ENCODE measurements at regions not wholly inside any gene's neighbourhood (a gene's known extent, or its start where the extent isn't known, plus 50 kb on each side); places are given as distances from the start of the nearest gene placed in this dataset.

GRCh38 chr2:11056614-11057013 lies 98.7 kb upstream of the SLC66A3 start:
- no peak overlapping the region for H3K4me3 Mint-ChIP-seq
- no peaks in the 10 kb centered on the region for H3K4me1 Mint-ChIP-seq (ENCODE audit: low read depth)
- no peak overlapping the region for H3K27ac Mint-ChIP-seq
- H3K36me3 Mint-ChIP-seq (ENCODE audit: low read depth): peaks cover 2% of the 10 kb centered on the region
- peaks cover 12% of the 10 kb centered on the region for H3K9me3 Mint-ChIP-seq
- H3K27me3 Mint-ChIP-seq (ENCODE audit: low read depth): peaks cover 12% of the 10 kb centered on the region

GRCh38 chr2:11057031-11057430 lies 98.2 kb upstream of the SLC66A3 start:
- Mint-ChIP-seq H3K4me3 (no peak overlapping the region), H3K36me3 (ENCODE audit: low read depth) (peaks cover 2% of the 10 kb centered on the region), H3K27me3 (ENCODE audit: low read depth) (peaks cover 12% of the 10 kb centered on the region), H3K9me3 (peaks cover 12% of the 10 kb centered on the region), H3K4me1 (ENCODE audit: low read depth) (no peaks in the 10 kb centered on the region), H3K27ac (no peak overlapping the region)

GRCh38 chr2:11058129-11058528 lies 97.1 kb upstream of the SLC66A3 start:
- Mint-ChIP-seq H3K4me1 (ENCODE audit: low read depth) (no peaks in the 10 kb centered on the region), H3K27ac (no peak overlapping the region), H3K27me3 (ENCODE audit: low read depth) (peaks cover 12% of the 10 kb centered on the region), H3K4me3 (no peak overlapping the region), H3K36me3 (ENCODE audit: low read depth) (peaks cover 2% of the 10 kb centered on the region), H3K9me3 (peaks cover 12% of the 10 kb centered on the region)

GRCh38 chr2:11060376-11061169 lies 94.7 kb upstream of the SLC66A3 start:
- no peak overlapping the region for H3K27ac Mint-ChIP-seq
- peaks cover 2% of the 10 kb centered on the region for H3K36me3 Mint-ChIP-seq (ENCODE audit: low read depth)
- H3K9me3 Mint-ChIP-seq: peaks cover 12% of the 10 kb centered on the region
- no peaks in the 10 kb centered on the region for H3K4me1 Mint-ChIP-seq (ENCODE audit: low read depth)
- no peak overlapping the region for H3K4me3 Mint-ChIP-seq
- H3K27me3 Mint-ChIP-seq (ENCODE audit: low read depth): peaks cover 16% of the 10 kb centered on the region

GRCh38 chr2:11065833-11066485 lies 89.3 kb upstream of the SLC66A3 start:
- H3K4me1 Mint-ChIP-seq (ENCODE audit: low read depth): peaks cover 2% of the 10 kb centered on the region
- H3K27ac Mint-ChIP-seq: no peak overlapping the region
- no peaks in the 10 kb centered on the region for H3K36me3 Mint-ChIP-seq (ENCODE audit: low read depth)
- H3K4me3 Mint-ChIP-seq: no peak overlapping the region
- H3K9me3 Mint-ChIP-seq: peaks cover 3% of the 10 kb centered on the region
- H3K27me3 Mint-ChIP-seq (ENCODE audit: low read depth): peaks cover 6% of the 10 kb centered on the region

- Mint-ChIP-seq H3K36me3 (ENCODE audit: low read depth) (no peaks in the 10 kb centered on the region), H3K4me1 (ENCODE audit: low read depth) (peaks cover 11% of the 10 kb centered on the region), H3K9me3 (no peaks in the 10 kb centered on the region), H3K27me3 (ENCODE audit: low read depth) (peaks cover 10% of the 10 kb centered on the region), H3K4me3 (no peak overlapping the region), H3K27ac (no peak overlapping the region)
Measured at GRCh38 chr2:11067221-11068078, 87.8 kb upstream of the SLC66A3 start.

- Mint-ChIP-seq H3K36me3 (ENCODE audit: low read depth) (no peaks in the 10 kb centered on the region), H3K9me3 (no peaks in the 10 kb centered on the region), H3K4me1 (ENCODE audit: low read depth) (peaks cover 14% of the 10 kb centered on the region), H3K27ac (no peak overlapping the region), H3K4me3 (no peak overlapping the region), H3K27me3 (ENCODE audit: low read depth) (peaks cover 18% of the 10 kb centered on the region)
Measured at GRCh38 chr2:11068079-11068741, 87.1 kb upstream of the SLC66A3 start.

GRCh38 chr2:11068856-11069526 lies 86.3 kb upstream of the SLC66A3 start:
- Mint-ChIP-seq H3K36me3 (ENCODE audit: low read depth) (no peaks in the 10 kb centered on the region), H3K4me3 (no peak overlapping the region), H3K27ac (no peak overlapping the region), H3K27me3 (ENCODE audit: low read depth) (peaks cover 21% of the 10 kb centered on the region), H3K4me1 (ENCODE audit: low read depth) (peaks cover 14% of the 10 kb centered on the region), H3K9me3 (no peaks in the 10 kb centered on the region)

GRCh38 chr2:11069566-11070185 lies 85.6 kb upstream of the SLC66A3 start:
- no peaks in the 10 kb centered on the region for H3K9me3 Mint-ChIP-seq
- peaks cover 21% of the 10 kb centered on the region for H3K27me3 Mint-ChIP-seq (ENCODE audit: low read depth)
- no peak overlapping the region for H3K27ac Mint-ChIP-seq
- no peaks in the 10 kb centered on the region for H3K36me3 Mint-ChIP-seq (ENCODE audit: low read depth)
- H3K4me3 Mint-ChIP-seq: no peak overlapping the region
- peaks cover 14% of the 10 kb centered on the region for H3K4me1 Mint-ChIP-seq (ENCODE audit: low read depth)

- peaks cover 17% of the 10 kb centered on the region for H3K27me3 Mint-ChIP-seq (ENCODE audit: low read depth)
- H3K27ac Mint-ChIP-seq: no peak overlapping the region
- no peaks in the 10 kb centered on the region for H3K9me3 Mint-ChIP-seq
- peaks cover 14% of the 10 kb centered on the region for H3K4me1 Mint-ChIP-seq (ENCODE audit: low read depth)
- H3K36me3 Mint-ChIP-seq (ENCODE audit: low read depth): no peaks in the 10 kb centered on the region
- no peak overlapping the region for H3K4me3 Mint-ChIP-seq
Measured at GRCh38 chr2:11071211-11071610, 84.1 kb upstream of the SLC66A3 start.

- Mint-ChIP-seq H3K4me1 (ENCODE audit: low read depth) (peaks cover 14% of the 10 kb centered on the region), H3K27me3 (ENCODE audit: low read depth) (peaks cover 17% of the 10 kb centered on the region), H3K27ac (no peak overlapping the region), H3K4me3 (no peak overlapping the region), H3K9me3 (no peaks in the 10 kb centered on the region), H3K36me3 (ENCODE audit: low read depth) (no peaks in the 10 kb centered on the region)
Measured at GRCh38 chr2:11071939-11072338, 83.3 kb upstream of the SLC66A3 start.

GRCh38 chr2:11072550-11072949 lies 82.7 kb upstream of the SLC66A3 start:
- no peaks in the 10 kb centered on the region for H3K36me3 Mint-ChIP-seq (ENCODE audit: low read depth)
- peaks cover 14% of the 10 kb centered on the region for H3K4me1 Mint-ChIP-seq (ENCODE audit: low read depth)
- H3K27me3 Mint-ChIP-seq (ENCODE audit: low read depth): peaks cover 17% of the 10 kb centered on the region
- H3K27ac Mint-ChIP-seq: no peak overlapping the region
- H3K9me3 Mint-ChIP-seq: no peaks in the 10 kb centered on the region
- no peak overlapping the region for H3K4me3 Mint-ChIP-seq

GRCh38 chr2:11073251-11073650 lies 82.0 kb upstream of the SLC66A3 start:
- Mint-ChIP-seq H3K4me1 (ENCODE audit: low read depth) (peaks cover 14% of the 10 kb centered on the region), H3K9me3 (no peaks in the 10 kb centered on the region), H3K36me3 (ENCODE audit: low read depth) (no peaks in the 10 kb centered on the region), H3K27me3 (ENCODE audit: low read depth) (peaks cover 20% of the 10 kb centered on the region), H3K27ac (no peak overlapping the region), H3K4me3 (no peak overlapping the region)

Data from T-helper 1 cell treated with Interleukin-12 subunit alpha and Interleukin-12 subunit beta and Interleukin-4 antibody, amounts not matched to agents 30 μg/mL and 1 μg/mL, for 36 hours (primary cell).